HG03469 (cell line): ENCODE measurements at regions not wholly inside any gene's neighbourhood (a gene's known extent, or its start where the extent isn't known, plus 50 kb on each side); places are given as distances from the start of the nearest gene placed in this dataset.

ENCODE experiments used
- ATAC-seq: cut with Tn5 transposase; IDR thresholded peaks from one replicate; pipeline ENCODE4 v1.9.1; 2021; ENCODE audit warnings: mild to moderate bottlenecking, moderate library complexity, moderate number of reproducible peaks; ENCODE audit not compliant: unreplicated experiment

GRCh38 chr4:177568931-177569330 is 126.7 kb upstream of the AGA start:
- no peak for ATAC-seq

GRCh38 chr4:177569434-177569833 is 127.2 kb upstream of the AGA start:
- no peak for ATAC-seq

- no peak for ATAC-seq
Observed at GRCh38 chr4:177573507-177573906, 131.3 kb upstream of the AGA start.

- ATAC-seq, result no peak
Observed at GRCh38 chr4:177574446-177574845, 132.2 kb upstream of the AGA start.

GRCh38 chr4:177579649-177580048 is 137.4 kb upstream of the AGA start:
- no peak for ATAC-seq

GRCh38 chr4:177582992-177583391 is 140.8 kb upstream of the AGA start:
- ATAC-seq, result no peak

GRCh38 chr4:177587989-177588388 is 145.8 kb upstream of the AGA start:
- ATAC-seq, result no peak

- no peak for ATAC-seq
Observed at GRCh38 chr4:177595386-177595785, 153.1 kb upstream of the AGA start.

GRCh38 chr4:177596035-177596434 is 153.8 kb upstream of the AGA start:
- no peak for ATAC-seq

GRCh38 chr4:177596991-177597390 is 154.8 kb upstream of the AGA start:
- no peak for ATAC-seq

GRCh38 chr4:177605252-177605651 is 163.0 kb upstream of the AGA start:
- ATAC-seq, result no peak

GRCh38 chr4:177607111-177607573 is 164.9 kb upstream of the AGA start:
- ATAC-seq, result no peak

- ATAC-seq, result no peak
Observed at GRCh38 chr4:177611974-177612664, 169.9 kb upstream of the AGA start.

GRCh38 chr4:177612684-177613083 is 170.4 kb upstream of the AGA start:
- ATAC-seq, result no peak

- no peak for ATAC-seq
Observed at GRCh38 chr4:177632481-177632880, 190.2 kb upstream of the AGA start.

- ATAC-seq, result no peak
Observed at GRCh38 chr4:177638871-177639270, 196.6 kb upstream of the AGA start.

- no peak for ATAC-seq
Observed at GRCh38 chr4:177640864-177641263, 198.6 kb upstream of the AGA start.

- ATAC-seq, result no peak
Observed at GRCh38 chr4:177660223-177660622, 218.0 kb upstream of the AGA start.

- no peak for ATAC-seq
Observed at GRCh38 chr4:177667687-177668086, 225.4 kb upstream of the AGA start.

- no peak for ATAC-seq
Observed at GRCh38 chr4:177671387-177671786, 229.2 kb upstream of the AGA start.

GRCh38 chr4:177671845-177672244 is 229.6 kb upstream of the AGA start:
- no peak for ATAC-seq

GRCh38 chr4:177673985-177674489 is 231.8 kb upstream of the AGA start:
- no peak for ATAC-seq

GRCh38 chr4:177680308-177680707 is 238.1 kb upstream of the AGA start:
- ATAC-seq, result no peak
